Keratinocyte (primary cell): ENCODE measurements at regions not wholly inside any gene's neighbourhood (a gene's known extent, or its start where the extent isn't known, plus 50 kb on each side); places are given as distances from the start of the nearest gene placed in this dataset.

Source experiments
- DNase-seq: peaks from one replicate; pipeline ENCODE4 v3.0.0-alpha.2; 2011; ENCODE audit warnings: low read depth, missing footprints, low spot score
- FAIRE-seq: peaks from 2 replicates; lab custom pipeline; 2011; peaks lifted over from hg19 to GRCh38; lab: Jason Lieb, UNC
- H2AFZ ChIP-seq: 2 replicates; pipeline ENCODE4 v1.6.0; 2012; ENCODE audit warnings: low read length, control low read depth, inconsistent platforms; ENCODE audit not compliant: control insufficient read depth
- H3K27ac ChIP-seq: 2 replicates; pipeline ENCODE4 v1.5.1; 2011; ENCODE audit warnings: low read length; ENCODE audit not compliant: control insufficient read depth, insufficient read depth
- H3K27me3 ChIP-seq: 3 replicates; pipeline ENCODE4 v1.6.0; 2011; ENCODE audit warnings: low read length; ENCODE audit not compliant: control insufficient read depth, insufficient read depth; ENCODE audit errors: extremely low read depth
- H3K36me3 ChIP-seq, 2 experiments: 2 replicates in 1 of 2; 3 replicates in 1 of 2; pipeline ENCODE4 v1.5.1; 2011; ENCODE audit warnings: low read length in 2 of 2, mild to moderate bottlenecking in 1 of 2; ENCODE audit not compliant: control insufficient read depth in 2 of 2, insufficient read depth in 2 of 2; ENCODE audit errors: extremely low read depth in 1 of 2
- H3K4me1 ChIP-seq: 3 replicates; pipeline ENCODE4 v1.5.1; 2011; ENCODE audit warnings: low read length; ENCODE audit not compliant: control insufficient read depth, insufficient read depth; ENCODE audit errors: extremely low read depth
- H3K4me2 ChIP-seq: 3 replicates; pipeline ENCODE4 v1.6.0; 2011; ENCODE audit warnings: low read depth, low read length; ENCODE audit not compliant: control insufficient read depth, insufficient read depth; ENCODE audit errors: extremely low read depth
- H3K4me3 ChIP-seq, 3 experiments: fragments of 200-600 bp in 1 of 3; sonication (generic) in 1 of 3; 2 replicates in 2 of 3; 3 replicates in 1 of 3; pipeline ENCODE4 v1.5.1; 2011 to 2016; ENCODE audit warnings: low read length in 3 of 3, mild to moderate bottlenecking in 3 of 3, control low read depth in 2 of 3, inconsistent platforms in 1 of 3, low read depth in 1 of 3, mixed read lengths in 1 of 3, mixed run types in 1 of 3, moderate library complexity in 1 of 3; ENCODE audit not compliant: control insufficient read depth in 2 of 3, insufficient read depth in 2 of 3; ENCODE audit errors: extremely low read depth in 1 of 3
- H3K79me2 ChIP-seq: 2 replicates; pipeline ENCODE4 v1.6.0; 2012; ENCODE audit warnings: low read length; ENCODE audit not compliant: control insufficient read depth, insufficient read depth
- H3K9ac ChIP-seq: 3 replicates; pipeline ENCODE4 v1.6.0; 2011; ENCODE audit warnings: low read length; ENCODE audit not compliant: control insufficient read depth, insufficient read depth; ENCODE audit errors: extremely low read depth
- H3K9me1 ChIP-seq: 3 replicates; pipeline ENCODE4 v1.6.0; 2011; ENCODE audit warnings: low read length; ENCODE audit not compliant: control insufficient read depth, insufficient read depth; ENCODE audit errors: extremely low read depth
- H3K9me3 ChIP-seq: 2 replicates; pipeline ENCODE4 v1.5.1; 2012; ENCODE audit warnings: low read depth, low read length; ENCODE audit not compliant: control insufficient read depth
- H4K20me1 ChIP-seq: 3 replicates; pipeline ENCODE4 v1.6.0; 2011; ENCODE audit warnings: low read length; ENCODE audit not compliant: control insufficient read depth, insufficient read depth; ENCODE audit errors: extremely low read depth
- EZH2 ChIP-seq: IDR thresholded peaks from one replicate; pipeline ENCODE4 v1.6.1; 2012; ENCODE audit warnings: inconsistent platforms, mild to moderate bottlenecking, low read length, moderate library complexity
- dilution Hi-C: fragments of 300-500 bp; cut with MboI; formaldehyde crosslinking; loops from one replicate; pipeline ENCODE4 v1.7.0; 2020; ENCODE audit warnings: low sequenced_read_pairs; ENCODE audit not compliant: extremely low pct_ligation_motif_present
- TF ChIP-seq, protein P1 (sequence below), 3 experiments: IDR thresholded peaks in 1 of 3; conservative IDR thresholded peaks in 1 of 3; optimal IDR thresholded peaks in 1 of 3; 2 replicates in 2 of 3; 3 replicates in 1 of 3; pipeline versions ENCODE3 to v1.5.1; 2011; ENCODE audit warnings: low read length in 3 of 3, mild to moderate bottlenecking in 3 of 3, moderate library complexity in 2 of 3, control low read depth in 1 of 3, inconsistent platforms in 1 of 3; ENCODE audit not compliant: insufficient read depth in 2 of 3; ENCODE audit errors: extremely low read depth in 1 of 3

DNA sequence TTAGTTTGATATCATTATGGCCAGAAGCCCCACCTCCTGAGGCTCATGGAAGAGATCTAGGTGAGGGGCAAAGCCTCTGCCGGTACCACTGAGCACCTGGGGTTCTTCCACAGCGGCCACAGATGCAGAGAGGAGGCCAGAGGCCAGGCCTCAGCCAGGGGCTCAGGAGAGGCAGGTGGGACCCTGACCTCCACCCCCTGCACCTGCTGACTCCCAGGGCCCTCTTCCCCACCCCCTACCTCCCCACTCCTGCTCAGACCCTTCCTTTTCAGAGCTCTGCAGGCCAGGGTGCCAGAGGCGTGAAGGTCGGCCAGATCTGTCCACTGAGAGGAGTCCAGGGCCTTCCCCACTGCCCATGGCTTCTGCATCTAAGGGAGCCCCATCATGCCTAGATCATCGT lies 178.7 kb upstream of the PPP2R2D start:
- Histone ChIP-seq H2AFZ (no peak overlapping the region), H3K4me3 (no peak overlapping the region), H3K4me2 (no peak overlapping the region), H3K27ac (no peak overlapping the region), H3K36me3 (no peaks in the 10 kb centered on the region), H3K9me1 (no peaks in the 10 kb centered on the region), H3K79me2 (no peaks in the 10 kb centered on the region), H3K27me3 (no peaks in the 10 kb centered on the region), H3K4me1 (no peaks in the 10 kb centered on the region), H3K9ac (no peak overlapping the region), H4K20me1 (no peaks in the 10 kb centered on the region), H3K9me3 (peaks cover 9% of the 10 kb centered on the region)
- dilution Hi-C loops: no loop called here
- FAIRE-seq (no peak), DNase-seq (no peak)
- TF ChIP-seq, protein P1, sequence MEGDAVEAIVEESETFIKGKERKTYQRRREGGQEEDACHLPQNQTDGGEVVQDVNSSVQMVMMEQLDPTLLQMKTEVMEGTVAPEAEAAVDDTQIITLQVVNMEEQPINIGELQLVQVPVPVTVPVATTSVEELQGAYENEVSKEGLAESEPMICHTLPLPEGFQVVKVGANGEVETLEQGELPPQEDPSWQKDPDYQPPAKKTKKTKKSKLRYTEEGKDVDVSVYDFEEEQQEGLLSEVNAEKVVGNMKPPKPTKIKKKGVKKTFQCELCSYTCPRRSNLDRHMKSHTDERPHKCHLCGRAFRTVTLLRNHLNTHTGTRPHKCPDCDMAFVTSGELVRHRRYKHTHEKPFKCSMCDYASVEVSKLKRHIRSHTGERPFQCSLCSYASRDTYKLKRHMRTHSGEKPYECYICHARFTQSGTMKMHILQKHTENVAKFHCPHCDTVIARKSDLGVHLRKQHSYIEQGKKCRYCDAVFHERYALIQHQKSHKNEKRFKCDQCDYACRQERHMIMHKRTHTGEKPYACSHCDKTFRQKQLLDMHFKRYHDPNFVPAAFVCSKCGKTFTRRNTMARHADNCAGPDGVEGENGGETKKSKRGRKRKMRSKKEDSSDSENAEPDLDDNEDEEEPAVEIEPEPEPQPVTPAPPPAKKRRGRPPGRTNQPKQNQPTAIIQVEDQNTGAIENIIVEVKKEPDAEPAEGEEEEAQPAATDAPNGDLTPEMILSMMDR (optimal IDR thresholded peaks at IDR 0.05 in 1 of 3, IDR thresholded peaks at IDR 0.05 in 1 of 3, conservative IDR thresholded peaks at IDR 0.05 in 1 of 3; ENCODE audit: extremely low read depth in 1 of 3, insufficient read depth in 2 of 3, low read length in 3 of 3): no peak
- TF ChIP-seq EZH2: no peak

DNA sequence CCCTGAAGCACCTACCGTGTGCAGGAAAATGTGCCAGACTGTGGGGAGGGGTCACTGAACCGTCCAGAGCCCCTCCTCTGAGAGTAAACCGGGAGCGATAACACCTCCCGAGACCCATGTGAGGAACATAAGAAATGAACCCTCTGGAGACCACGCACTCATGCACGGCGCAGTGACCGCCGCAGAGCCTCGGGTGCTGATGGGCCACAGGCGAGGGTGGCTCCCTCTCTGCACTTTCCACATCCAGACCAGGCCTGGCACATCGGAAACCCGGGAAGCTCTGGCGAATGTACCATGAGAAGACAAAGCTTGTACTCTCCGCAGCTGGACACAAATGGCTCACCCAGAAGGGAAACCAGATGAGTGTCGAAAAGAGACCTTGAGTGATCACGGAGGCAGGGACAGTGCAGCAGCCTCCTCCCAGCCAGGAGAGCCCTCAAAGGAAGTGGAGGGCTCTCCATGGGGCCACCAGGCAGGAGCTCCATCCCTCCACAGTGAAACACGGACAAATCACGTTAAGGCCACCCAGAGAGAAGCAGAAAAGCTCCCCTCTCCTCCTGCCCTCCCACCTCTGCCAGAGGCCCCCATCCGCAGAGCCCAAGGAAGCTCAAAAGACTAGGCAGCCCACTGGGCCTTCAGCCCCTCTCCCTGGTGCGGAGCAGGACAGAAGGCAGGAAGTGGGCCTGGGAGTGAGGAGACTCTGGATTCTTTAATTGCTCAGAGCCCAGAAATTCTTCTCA lies 178.1 kb upstream of the PPP2R2D start:
- FAIRE-seq: no peak
- Histone ChIP-seq H3K27me3 (no peaks in the 10 kb centered on the region), H3K79me2 (no peaks in the 10 kb centered on the region), H3K36me3 (no peaks in the 10 kb centered on the region), H3K9me3 (peaks cover 9% of the 10 kb centered on the region), H3K4me2 (no peak overlapping the region), H3K9ac (no peak overlapping the region), H3K27ac (no peak overlapping the region), H3K9me1 (no peaks in the 10 kb centered on the region), H4K20me1 (no peaks in the 10 kb centered on the region), H3K4me3 (no peak overlapping the region), H2AFZ (no peak overlapping the region), H3K4me1 (no peaks in the 10 kb centered on the region)
- TF ChIP-seq, protein P1 (optimal IDR thresholded peaks at IDR 0.05 in 1 of 3, IDR thresholded peaks at IDR 0.05 in 1 of 3, conservative IDR thresholded peaks at IDR 0.05 in 1 of 3; ENCODE audit: extremely low read depth in 1 of 3, insufficient read depth in 2 of 3, low read length in 3 of 3): no peak
- no peak for TF ChIP-seq EZH2
- no peak for DNase-seq
- dilution Hi-C loops: no loop called here
